K562 (cell line): ENCODE measurements at regions not wholly inside any gene's neighbourhood (a gene's known extent, or its start where the extent isn't known, plus 50 kb on each side); places are given as distances from the start of the nearest gene placed in this dataset.

Experiments used
- ATAC-seq: fragments of 200-7000 bp; cut with Tn5 transposase; 3 replicates; pipeline ENCODE4 v1.9.1; 2020; ENCODE audit warnings: moderate library complexity
- BruUV-seq: library from RNA; stranded (reverse); fragments of 400-500 nt; replicated peaks from 2 replicates; lab custom pipeline; 2021; lab: Mats Ljungman, UMichigan
- CTCF ChIA-PET: fragments of 300-600 bp; formaldehyde crosslinking; extraction: SDS; loops from one replicate; lab custom pipeline; 2021; ENCODE audit warnings: low intra/inter-chr PET ratio; lab: Yijun Ruan, JAX
- POLR2A ChIA-PET: fragments of 300-600, 350-650 bp; sonication (Branson Sonifier 250); formaldehyde crosslinking; extraction: SDS; loops from one replicate; lab custom pipeline; 2021; ENCODE audit warnings: antibody characterized with exemption, inconsistent platforms; lab: Yijun Ruan, JAX
- DNase-seq, 4 experiments: peaks; one replicate each; pipeline versions ENCODE4 v3.0.0 to v3.0.0-alpha.2; 2011 to 2018; ENCODE audit warnings: low spot score in 3 of 4, mixed read lengths in 3 of 4; ENCODE audit errors: extremely low read depth in 1 of 4
- FAIRE-seq: peaks from 2 replicates; lab custom pipeline; 2011; peaks lifted over from hg19 to GRCh38; lab: Jason Lieb, UNC
- H2AFZ ChIP-seq: 2 replicates; pipeline ENCODE4 v1.6.0; 2011; ENCODE audit warnings: low read depth, low read length, control low read depth, inconsistent platforms
- H3K27ac ChIP-seq: fragments of 200-600 bp; 3 replicates; pipeline ENCODE4 v1.8.0; 2011; ENCODE audit warnings: low read depth, mild to moderate bottlenecking, control low read depth, inconsistent platforms, low read length, moderate library complexity, mixed read lengths; ENCODE audit errors: extremely low read depth
- H3K27me3 ChIP-seq, 2 experiments: fragments of 300-600 bp in 1 of 2; 2 replicates in 1 of 2; 3 replicates in 1 of 2; pipeline versions ENCODE4 v1.6.0 to v1.8.0; 2011; ENCODE audit warnings: inconsistent platforms in 2 of 2, low read length in 2 of 2, mild to moderate bottlenecking in 1 of 2, mixed read lengths in 1 of 2, moderate library complexity in 1 of 2; ENCODE audit not compliant: control insufficient read depth in 2 of 2, insufficient read depth in 2 of 2
- H3K36me3 ChIP-seq: fragments of 300-600 bp; 3 replicates; pipeline ENCODE4 v1.8.0; 2011; ENCODE audit warnings: mild to moderate bottlenecking, low read length, inconsistent platforms; ENCODE audit not compliant: control insufficient read depth, insufficient read depth
- H3K4me1 ChIP-seq, 2 experiments: fragments of 200-600 bp in 1 of 2; replicated peaks in 1 of 2; 2 replicates in 1 of 2; 3 replicates in 1 of 2; pipeline versions ENCODE4 v1.5.1 to v1.8.0; 2011; ENCODE audit warnings: inconsistent platforms in 2 of 2, low read length in 2 of 2, mild to moderate bottlenecking in 1 of 2, mixed read lengths in 1 of 2, moderate library complexity in 1 of 2; ENCODE audit not compliant: control insufficient read depth in 2 of 2, insufficient read depth in 2 of 2
- H3K4me2 ChIP-seq: 2 replicates; pipeline ENCODE4 v1.6.1; 2011; ENCODE audit warnings: low read length, control low read depth, inconsistent platforms, mixed read lengths; ENCODE audit not compliant: insufficient read depth
- H3K4me3 ChIP-seq: fragments of 200-600 bp; sonication (generic), shearing (Covaris generic); 2 replicates; pipeline ENCODE4 v1.5.1; 2016; ENCODE audit warnings: control low read depth, inconsistent platforms
- H3K79me2 ChIP-seq: fragments of 200-600 bp; 3 replicates; pipeline ENCODE4 v1.8.0; 2011; ENCODE audit warnings: low read length, inconsistent platforms; ENCODE audit not compliant: control insufficient read depth, insufficient read depth
- H3K9ac ChIP-seq, 2 experiments: 2 replicates each; pipeline versions ENCODE4 v1.6.0 to v1.6.1; 2011; ENCODE audit warnings: low read depth in 2 of 2, low read length in 2 of 2, control low read depth in 1 of 2, inconsistent platforms in 1 of 2, mild to moderate bottlenecking in 1 of 2, mixed read lengths in 1 of 2; ENCODE audit not compliant: insufficient read depth in 1 of 2
- H3K9me1 ChIP-seq: one replicate; pipeline ENCODE4 v1.6.0; 2011; ENCODE audit warnings: inconsistent platforms, mild to moderate bottlenecking, low read length, moderate library complexity; ENCODE audit not compliant: control insufficient read depth, insufficient read depth
- H3K9me3 ChIP-seq: replicated peaks from 2 replicates; pipeline ENCODE4 v1.5.1; 2011; ENCODE audit warnings: low read depth, low read length, inconsistent platforms; ENCODE audit not compliant: control insufficient read depth, insufficient read depth
- H4K20me1 ChIP-seq: replicated peaks from 2 replicates; pipeline ENCODE4 v1.6.1; 2011; ENCODE audit warnings: low read length, inconsistent platforms, mixed read lengths; ENCODE audit not compliant: control insufficient read depth, insufficient read depth
- AFF4 ChIP-seq: sonication (generic); formaldehyde crosslinking; IDR thresholded peaks from 2 replicates; pipeline ENCODE4 v1.8.0; 2023; ENCODE audit warnings: mild to moderate bottlenecking, missing genetic modification reagents
- ARID3B ChIP-seq: fragments of 250-450 bp; sonication (Bioruptor Pico); IDR thresholded peaks from 2 replicates; pipeline ENCODE4 v1.4.0; 2020; ENCODE audit warnings: borderline replicate concordance
- FOXM1 ChIP-seq, 2 experiments: fragments of 450-650 bp in 1 of 2; sonication (generic) in 1 of 2; formaldehyde crosslinking in 1 of 2; IDR thresholded peaks; 2 replicates each; pipeline versions ENCODE4 v1.6.1 to v1.9.0; 2017 to 2022; ENCODE audit warnings: low read depth in 2 of 2, mild to moderate bottlenecking in 2 of 2, missing genetic modification reagents in 1 of 2, moderate library complexity in 1 of 2
- GATAD2B ChIP-seq: fragments of 450-650 bp; IDR thresholded peaks from 2 replicates; pipeline ENCODE4 v1.6.1; 2017; ENCODE audit warnings: mild to moderate bottlenecking, borderline replicate concordance
- HDAC8 ChIP-seq: fragments of 450-650 bp; IDR thresholded peaks from 2 replicates; pipeline ENCODE4 v1.6.1; 2016; ENCODE audit warnings: mild to moderate bottlenecking, missing genetic modification characterization, moderate library complexity, missing compliant biosample characterization
- MCM3 ChIP-seq: fragments of 450-650 bp; IDR thresholded peaks from 2 replicates; pipeline ENCODE4 v1.6.1; 2016
- PKNOX1 ChIP-seq: fragments of 450-650 bp; IDR thresholded peaks from 2 replicates; pipeline ENCODE4 v1.6.1; 2016
- RNF2 ChIP-seq: sonication (generic); IDR thresholded peaks from 2 replicates; pipeline ENCODE4 v1.6.1; 2016
- THAP7 ChIP-seq: fragments of 250-450 bp; sonication (Bioruptor Pico); IDR thresholded peaks from 2 replicates; pipeline ENCODE4 v1.5.0; 2021
- TRIM25 ChIP-seq: fragments of 450-650 bp; IDR thresholded peaks from 2 replicates; pipeline ENCODE4 v1.7.0; 2016; ENCODE audit warnings: borderline replicate concordance
- ZC3H11A ChIP-seq: IDR thresholded peaks from 2 replicates; pipeline ENCODE4 v1.6.1; 2012; ENCODE audit warnings: low read depth, low read length, improper control_type of control experiment
- WGBS: fragments of 100-300 bp; shearing (Covaris generic); methylation state at CpG from one replicate; pipeline ENCODE4 v1.1.6; 2016; ENCODE audit warnings: low coverage, mixed read lengths; ENCODE audit not compliant: insufficient coverage; ENCODE audit errors: missing lambda C conversion rate; 5-methylcytosine and 5-hydroxymethylcytosine counted together
- in situ Hi-C: fragments of 300-500 bp; cut with MboI; formaldehyde crosslinking; loops from 4 replicates; pipeline ENCODE4 v1.15.0; 2018; ENCODE audit warnings: inconsistent platforms, mixed read lengths
- intact Hi-C: fragments of 100-400 bp; cut with micrococcal nuclease; formaldehyde crosslinking; loops from 2 replicates; pipeline ENCODE4 v1.14.2; 2022
- TF ChIP-seq, protein P1 (sequence below): fragments of 250-450 bp; sonication (Bioruptor Pico); IDR thresholded peaks from 2 replicates; pipeline ENCODE4 v1.4.0; 2020; ENCODE audit warnings: mild to moderate bottlenecking, moderate library complexity

- FAIRE-seq (no peak), DNase-seq (no peak), ATAC-seq (no peak)
- TF ChIP-seq, protein P1, sequence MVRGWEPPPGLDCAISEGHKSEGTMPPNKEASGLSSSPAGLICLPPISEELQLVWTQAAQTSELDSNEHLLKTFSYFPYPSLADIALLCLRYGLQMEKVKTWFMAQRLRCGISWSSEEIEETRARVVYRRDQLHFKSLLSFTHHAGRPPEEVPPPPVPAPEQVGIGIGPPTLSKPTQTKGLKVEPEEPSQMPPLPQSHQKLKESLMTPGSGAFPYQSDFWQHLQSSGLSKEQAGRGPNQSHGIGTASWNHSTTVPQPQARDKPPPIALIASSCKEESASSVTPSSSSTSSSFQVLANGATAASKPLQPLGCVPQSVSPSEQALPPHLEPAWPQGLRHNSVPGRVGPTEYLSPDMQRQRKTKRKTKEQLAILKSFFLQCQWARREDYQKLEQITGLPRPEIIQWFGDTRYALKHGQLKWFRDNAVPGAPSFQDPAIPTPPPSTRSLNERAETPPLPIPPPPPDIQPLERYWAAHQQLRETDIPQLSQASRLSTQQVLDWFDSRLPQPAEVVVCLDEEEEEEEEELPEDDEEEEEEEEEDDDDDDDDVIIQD (CRISPR knock-in tag) = no peak
- TF ChIP-seq TRIM25 (no peak), AFF4 (CRISPR knock-in tag) (no peak), FOXM1 (IDR thresholded peaks at IDR 0.05; ENCODE audit: low read depth) (no peak), FOXM1 (CRISPR knock-in tag; IDR thresholded peaks at IDR 0.05; ENCODE audit: low read depth) (no peak), THAP7 (CRISPR knock-in tag) (no peak), MCM3 (no peak), RNF2 (no peak), GATAD2B (no peak), PKNOX1 (no peak), ZC3H11A (no peak), HDAC8 (tag) (no peak), ARID3B (no peak)
- 0% methylated on average over 6 of the region's 6 CpGs for WGBS
- CTCF ChIA-PET = no interaction called here
- POLR2A ChIA-PET = no interaction called here
- H3K9ac ChIP-seq = no peak overlapping the region
- H3K27me3 ChIP-seq = no peaks in the 10 kb centered on the region
- no peak overlapping the region for H3K4me2 ChIP-seq
- H3K4me3 ChIP-seq = no peak overlapping the region
- H3K9me3 ChIP-seq = no peaks in the 10 kb centered on the region
- H4K20me1 ChIP-seq = no peaks in the 10 kb centered on the region
- in situ Hi-C loops (no loop called here), intact Hi-C loops (no loop called here)
- no peaks in the 10 kb centered on the region for H3K9me1 ChIP-seq
- no peak overlapping the region for H3K27ac ChIP-seq
- no peak overlapping the region for H2AFZ ChIP-seq
- no peaks in the 10 kb centered on the region for H3K36me3 ChIP-seq
- H3K4me1 ChIP-seq = no peaks in the 10 kb centered on the region
- BruUV-seq = no TSS peak
- H3K79me2 ChIP-seq = no peaks in the 10 kb centered on the region
Measured at GRCh38 chr4:115986573-115986972, 873.2 kb upstream of the NDST4 start.
